GM12891 (cell line): ENCODE measurements at regions not wholly inside any gene's neighbourhood (a gene's known extent, or its start where the extent isn't known, plus 50 kb on each side); places are given as distances from the start of the nearest gene placed in this dataset.
"Not testable (repeated sequence)": the region's sequence is repeated elsewhere in the genome, so short reads cannot be mapped to it uniquely, and the experiment has no call there.

Experiments
- DNase-seq: peaks from one replicate; pipeline ENCODE4 v3.0.0; 2011; ENCODE audit warnings: low spot score; ENCODE audit not compliant: insufficient read length
- FAIRE-seq: peaks from 2 replicates; lab custom pipeline; 2011; peaks lifted over from hg19 to GRCh38; lab: Jason Lieb, UNC
- PAX5 ChIP-seq: IDR thresholded peaks from 2 replicates; pipeline ENCODE4 v1.6.1; 2011; ENCODE audit warnings: low read length, moderate library complexity, mild to moderate bottlenecking; ENCODE audit not compliant: insufficient read depth, severe bottlenecking
- POLR2A ChIP-seq: IDR thresholded peaks from 2 replicates; pipeline ENCODE4 v1.6.1; 2011; ENCODE audit warnings: low read depth, low read length, control low read depth
- POLR2AphosphoS5 ChIP-seq: IDR thresholded peaks from 2 replicates; pipeline ENCODE4 v1.6.1; 2011; ENCODE audit warnings: low read depth, low read length, control low read depth
- POU2F2 ChIP-seq: IDR thresholded peaks from 2 replicates; pipeline ENCODE4 v1.6.1; 2011; ENCODE audit warnings: low read depth, mild to moderate bottlenecking, control low read depth, low read length, moderate library complexity
- SPI1 ChIP-seq: IDR thresholded peaks from 2 replicates; pipeline ENCODE4 v1.6.1; 2011; ENCODE audit warnings: low read depth, low read length, control low read depth
- TAF1 ChIP-seq: IDR thresholded peaks from 2 replicates; pipeline ENCODE4 v1.6.1; 2011; ENCODE audit warnings: low read depth, low read length, control low read depth

DNA sequence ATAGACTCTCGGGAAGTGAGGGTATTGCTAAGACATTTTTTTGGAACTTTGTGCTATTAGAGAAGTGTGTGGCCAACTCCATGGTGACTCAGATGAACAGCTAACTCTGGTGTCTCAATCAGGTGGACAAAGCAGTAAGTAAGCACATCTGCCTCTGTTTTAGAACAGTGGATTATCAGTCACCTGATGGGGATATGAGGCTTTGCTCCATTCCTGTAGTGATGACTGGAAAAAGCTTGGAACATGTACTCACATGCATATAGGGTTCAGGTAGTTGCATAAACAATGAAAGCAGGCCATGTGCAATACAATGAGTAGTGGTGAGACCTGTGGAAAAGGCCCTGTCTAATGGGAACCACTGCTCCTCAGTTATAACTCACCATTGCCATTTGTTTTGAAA lies 168.2 kb upstream of the FBN2 start:
- DNase-seq (no peak), FAIRE-seq (no peak)
- TF ChIP-seq POU2F2 (no peak), POLR2A (no peak), POLR2AphosphoS5 (no peak), TAF1 (no peak), SPI1 (no peak), PAX5 (no peak)

DNA sequence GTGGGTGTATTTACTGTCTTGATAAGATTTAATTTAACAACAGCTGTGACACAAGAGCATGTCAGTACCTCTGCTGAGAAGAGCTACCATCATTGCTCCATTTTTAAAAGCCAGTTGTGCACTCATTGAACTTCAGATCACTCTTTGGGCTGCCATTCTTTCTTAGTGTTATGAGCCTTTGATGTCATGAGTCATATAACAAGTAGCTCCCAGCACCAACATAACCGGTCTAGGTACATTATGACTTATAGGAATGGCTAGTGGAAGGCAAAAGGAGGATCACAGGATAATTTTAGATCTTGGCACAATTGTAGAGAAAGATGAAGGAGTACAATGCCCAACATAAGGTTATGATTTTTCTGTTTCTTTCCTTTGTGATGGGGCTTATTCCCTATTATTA lies 170.8 kb upstream of the FBN2 start:
- FAIRE-seq: no peak
- TF ChIP-seq POU2F2 (no peak), SPI1 (no peak), POLR2AphosphoS5 (no peak), TAF1 (no peak), POLR2A (no peak), PAX5 (no peak)
- no peak for DNase-seq

DNA sequence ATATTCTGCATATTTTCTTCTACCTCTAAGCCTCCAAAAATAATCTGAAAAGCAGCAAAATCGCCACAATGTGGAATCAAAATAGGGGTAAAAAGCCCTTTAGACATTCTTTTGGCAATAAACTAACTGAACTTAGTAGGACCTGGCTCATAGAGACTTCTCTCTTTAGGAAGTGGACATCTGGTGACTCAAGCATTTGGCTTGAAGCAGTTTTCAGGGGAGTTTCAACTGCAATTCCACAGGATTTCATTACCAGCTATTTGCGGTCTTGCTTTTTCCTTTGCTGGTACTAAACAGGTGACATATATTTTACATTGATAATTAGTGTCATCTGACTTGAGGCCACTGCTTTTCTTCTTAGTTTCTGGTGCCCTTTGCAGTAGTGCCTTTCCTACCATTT lies 173.2 kb upstream of the FBN2 start:
- DNase-seq (no peak), FAIRE-seq (no peak)
- TF ChIP-seq TAF1 (no peak), POLR2A (no peak), PAX5 (no peak), POLR2AphosphoS5 (no peak), SPI1 (no peak), POU2F2 (no peak)

DNA sequence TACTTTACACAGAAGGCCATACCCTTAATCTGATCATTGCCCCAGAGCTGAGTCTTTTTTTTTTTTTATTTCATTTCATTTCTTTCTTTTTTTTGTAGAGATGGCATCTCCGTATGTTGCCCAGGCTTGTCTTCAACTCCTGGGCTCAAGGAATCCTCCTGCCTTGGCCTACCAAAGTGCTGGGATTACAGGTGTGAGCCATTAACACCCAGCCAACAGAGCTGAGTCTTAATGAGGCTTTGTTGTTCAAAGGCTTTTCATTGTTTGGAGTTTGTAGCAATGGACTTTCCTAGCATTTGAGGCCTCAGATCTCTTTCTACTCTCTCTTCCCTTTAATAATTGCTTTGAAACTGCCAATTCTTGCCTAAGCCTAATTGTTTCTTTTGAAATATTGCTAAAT lies 176.5 kb upstream of the FBN2 start:
- no peak for DNase-seq
- FAIRE-seq: no peak
- TF ChIP-seq TAF1: no peak
- TF ChIP-seq POU2F2: no peak
- no peak for TF ChIP-seq SPI1
- TF ChIP-seq POLR2AphosphoS5: no peak
- no peak for TF ChIP-seq PAX5
- no peak for TF ChIP-seq POLR2A

DNA sequence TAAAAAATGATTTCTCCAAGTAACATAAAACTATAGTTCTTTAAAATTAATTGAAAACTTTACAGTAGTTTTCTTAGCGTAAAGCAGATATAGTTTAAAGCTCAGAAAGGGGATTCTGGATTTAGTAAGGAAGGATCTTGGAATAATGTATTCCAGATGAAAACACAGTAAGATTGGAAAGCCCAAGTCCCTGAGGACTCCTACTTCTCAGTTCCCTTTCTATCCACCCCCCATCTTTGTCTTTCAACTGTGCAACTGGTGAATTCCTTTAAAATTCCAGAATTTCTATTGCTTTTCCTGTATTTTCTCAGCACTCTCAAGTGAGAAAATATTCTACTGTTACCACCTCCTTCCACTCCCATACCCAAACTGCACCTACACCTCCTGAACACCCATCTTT lies 184.5 kb upstream of the FBN2 start:
- DNase-seq (no peak), FAIRE-seq (no peak)
- TF ChIP-seq SPI1: no peak
- no peak for TF ChIP-seq POLR2AphosphoS5
- no peak for TF ChIP-seq POU2F2
- no peak for TF ChIP-seq TAF1
- TF ChIP-seq PAX5: no peak
- no peak for TF ChIP-seq POLR2A

DNA sequence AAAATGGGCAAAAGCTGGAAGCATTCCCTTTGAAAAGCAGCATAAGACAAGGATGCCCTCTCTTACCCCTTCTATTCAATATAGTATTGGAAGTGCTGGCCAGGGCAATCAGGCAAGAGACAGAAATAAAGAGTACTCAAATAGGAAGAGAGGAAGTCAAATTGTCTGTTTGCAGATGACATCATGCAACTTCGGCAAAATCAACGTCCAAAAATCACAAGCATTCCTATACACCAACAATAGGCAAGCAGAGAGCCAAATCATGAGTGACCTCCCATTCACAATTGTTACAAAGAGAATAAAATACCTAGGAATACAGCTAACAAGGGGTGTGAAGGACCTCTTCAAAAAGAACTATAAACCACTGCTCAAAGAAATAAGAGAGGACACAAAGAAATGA lies 192.0 kb upstream of the FBN2 start:
- not testable (repeated sequence) for FAIRE-seq, DNase-seq

DNA sequence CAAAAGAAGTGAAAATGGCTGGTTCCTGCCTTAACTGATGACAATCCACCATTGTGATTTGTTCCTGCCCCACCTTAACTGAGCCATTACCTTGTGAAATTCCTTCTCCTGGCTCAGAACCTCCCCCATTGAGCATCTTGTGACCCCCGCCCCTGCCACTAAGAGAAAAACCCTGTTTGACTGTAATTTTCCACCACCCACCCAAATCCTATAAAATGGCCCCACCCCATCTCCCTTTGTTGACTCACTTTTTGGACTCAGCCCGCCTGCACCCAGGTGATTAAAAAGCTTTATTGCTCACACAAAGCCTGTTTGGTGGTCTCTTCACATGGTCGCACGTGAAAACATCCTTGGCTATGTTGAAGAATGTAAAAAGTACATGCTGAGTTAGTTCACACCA lies 197.6 kb upstream of the FBN2 start:
- DNase-seq, FAIRE-seq: not testable (repeated sequence)

DNA sequence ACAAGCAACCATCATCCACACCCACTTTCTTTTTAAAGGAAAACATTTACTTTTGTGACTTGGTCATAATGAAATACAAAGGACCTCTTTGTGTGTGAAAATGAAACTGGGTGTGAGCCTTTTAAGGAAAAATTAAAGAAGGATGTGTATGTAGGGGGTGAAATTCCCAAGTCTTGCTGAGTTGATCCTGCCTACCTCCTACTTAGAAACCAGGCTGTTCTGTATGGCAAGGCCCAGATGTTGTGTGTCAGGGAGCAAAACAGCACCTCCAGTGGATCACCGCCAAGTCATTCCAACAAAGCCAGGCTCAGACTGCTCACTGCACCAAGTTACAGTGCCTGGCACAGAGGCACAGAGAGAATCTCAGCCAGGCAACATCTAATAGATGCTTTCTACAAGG lies 198.5 kb upstream of the FBN2 start:
- DNase-seq (no peak), FAIRE-seq (no peak)
- TF ChIP-seq POLR2A: no peak
- TF ChIP-seq POU2F2: no peak
- TF ChIP-seq SPI1: no peak
- no peak for TF ChIP-seq PAX5
- no peak for TF ChIP-seq POLR2AphosphoS5
- TF ChIP-seq TAF1: no peak

DNA sequence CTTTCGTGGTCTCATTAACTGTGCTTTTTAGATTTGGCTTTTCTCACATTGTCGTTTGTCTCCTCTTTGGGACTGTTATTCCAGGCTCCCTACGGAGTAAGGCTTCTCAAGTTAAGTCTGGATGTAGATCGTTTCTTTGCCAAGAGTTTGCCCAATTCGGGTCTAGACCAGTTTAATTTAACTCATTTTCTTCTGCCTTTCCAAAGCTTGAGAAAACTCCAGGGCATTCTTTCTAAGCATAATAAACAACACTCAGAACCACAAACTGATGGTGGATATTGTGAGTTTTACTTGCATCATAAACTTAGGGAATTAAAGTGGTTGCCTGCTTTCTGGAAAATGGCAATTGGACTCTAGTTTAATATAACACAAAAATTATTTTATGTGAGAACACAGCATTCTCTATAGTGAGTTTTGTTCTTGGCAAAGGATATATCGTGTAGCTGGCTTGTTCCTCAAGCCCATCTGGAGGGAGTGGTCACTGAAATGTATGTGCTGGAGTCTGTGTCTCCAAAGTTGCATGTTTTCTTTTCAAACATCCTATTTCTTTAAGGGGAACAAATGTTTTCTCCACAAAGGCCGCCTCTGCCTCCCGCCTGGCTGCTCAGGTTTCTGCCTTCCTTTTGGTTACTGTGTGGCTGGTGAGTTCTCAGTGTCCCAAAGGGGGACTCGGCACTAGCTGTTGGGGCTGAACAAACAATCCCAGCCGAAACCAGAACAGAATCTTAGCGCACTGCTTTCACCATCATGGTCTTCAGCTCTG lies 211.3 kb upstream of the FBN2 start:
- FAIRE-seq (no peak), DNase-seq (no peak)
- TF ChIP-seq POLR2AphosphoS5 (no peak), PAX5 (no peak), POLR2A (no peak), TAF1 (no peak), POU2F2 (no peak), SPI1 (no peak)

DNA sequence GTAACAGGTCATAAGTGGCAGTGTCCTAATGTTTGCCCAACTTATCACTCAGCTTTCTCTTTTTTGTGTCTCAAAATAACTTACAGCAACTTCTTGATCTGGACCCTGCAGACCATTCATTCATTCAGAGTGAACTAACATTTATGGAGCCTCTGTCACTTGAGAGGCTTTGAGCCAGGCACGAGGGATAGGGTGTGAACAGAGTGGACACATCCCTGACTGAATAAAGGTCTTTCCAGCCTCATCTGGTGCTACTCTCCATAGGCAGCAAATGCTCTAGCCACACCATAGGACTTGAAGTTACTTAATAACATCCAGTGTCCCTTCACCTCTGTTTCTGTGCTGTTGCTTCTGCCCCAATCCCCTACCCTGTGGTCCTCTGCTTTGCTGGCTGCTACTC lies 212.1 kb upstream of the FBN2 start:
- FAIRE-seq: no peak
- DNase-seq: no peak
- TF ChIP-seq POLR2AphosphoS5 (no peak), POU2F2 (no peak), PAX5 (no peak), TAF1 (no peak), POLR2A (no peak), SPI1 (no peak)
